ENCODE measurements at regions not wholly inside any gene's neighbourhood (a gene's known extent, or its start where the extent isn't known, plus 50 kb on each side); places are given as distances from the start of the nearest gene placed in this dataset.

DNA sequence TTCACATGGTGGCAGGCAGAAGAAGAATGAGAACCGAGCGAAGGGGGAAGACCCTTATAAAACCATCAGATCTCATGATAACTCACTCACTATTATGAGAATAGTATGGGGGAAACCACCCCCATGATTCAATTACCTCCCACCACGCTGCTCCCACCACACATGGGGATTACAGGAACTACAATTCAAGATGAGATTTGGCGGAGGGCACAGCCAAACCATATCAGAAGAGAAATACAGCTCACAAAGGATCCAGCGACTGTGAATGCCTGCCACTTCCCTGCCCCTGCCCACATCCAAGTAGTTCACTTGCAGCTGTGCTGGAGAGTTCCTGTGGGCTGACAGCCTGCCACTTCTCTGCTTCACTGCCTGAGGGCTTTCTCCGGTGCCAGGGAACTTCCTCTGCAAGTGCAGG is 148.7 kb downstream of the C7orf25 start:
- TF ChIP-seq, protein P1, sequence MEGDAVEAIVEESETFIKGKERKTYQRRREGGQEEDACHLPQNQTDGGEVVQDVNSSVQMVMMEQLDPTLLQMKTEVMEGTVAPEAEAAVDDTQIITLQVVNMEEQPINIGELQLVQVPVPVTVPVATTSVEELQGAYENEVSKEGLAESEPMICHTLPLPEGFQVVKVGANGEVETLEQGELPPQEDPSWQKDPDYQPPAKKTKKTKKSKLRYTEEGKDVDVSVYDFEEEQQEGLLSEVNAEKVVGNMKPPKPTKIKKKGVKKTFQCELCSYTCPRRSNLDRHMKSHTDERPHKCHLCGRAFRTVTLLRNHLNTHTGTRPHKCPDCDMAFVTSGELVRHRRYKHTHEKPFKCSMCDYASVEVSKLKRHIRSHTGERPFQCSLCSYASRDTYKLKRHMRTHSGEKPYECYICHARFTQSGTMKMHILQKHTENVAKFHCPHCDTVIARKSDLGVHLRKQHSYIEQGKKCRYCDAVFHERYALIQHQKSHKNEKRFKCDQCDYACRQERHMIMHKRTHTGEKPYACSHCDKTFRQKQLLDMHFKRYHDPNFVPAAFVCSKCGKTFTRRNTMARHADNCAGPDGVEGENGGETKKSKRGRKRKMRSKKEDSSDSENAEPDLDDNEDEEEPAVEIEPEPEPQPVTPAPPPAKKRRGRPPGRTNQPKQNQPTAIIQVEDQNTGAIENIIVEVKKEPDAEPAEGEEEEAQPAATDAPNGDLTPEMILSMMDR (IDR thresholded peaks at IDR 0.05; ENCODE audit: insufficient read depth, low read depth, low read length), result no peak
- Histone ChIP-seq H3K36me3 (ENCODE audit: control insufficient read depth, insufficient read depth, low read length) (no peaks in the 10 kb centered on the region), H3K27me3 (ENCODE audit: control insufficient read depth, insufficient read depth, low read length) (peaks cover 3% of the 10 kb centered on the region; the same call in 1 of the 2 replicates), H3K4me3 (ENCODE audit: low read depth, low read length) (no peak overlapping the region)
- POLR2A ChIA-PET, result no interaction called here
- CTCF ChIA-PET, result no interaction called here
- DNase-seq (ENCODE audit: low read depth), result no peak

DNA sequence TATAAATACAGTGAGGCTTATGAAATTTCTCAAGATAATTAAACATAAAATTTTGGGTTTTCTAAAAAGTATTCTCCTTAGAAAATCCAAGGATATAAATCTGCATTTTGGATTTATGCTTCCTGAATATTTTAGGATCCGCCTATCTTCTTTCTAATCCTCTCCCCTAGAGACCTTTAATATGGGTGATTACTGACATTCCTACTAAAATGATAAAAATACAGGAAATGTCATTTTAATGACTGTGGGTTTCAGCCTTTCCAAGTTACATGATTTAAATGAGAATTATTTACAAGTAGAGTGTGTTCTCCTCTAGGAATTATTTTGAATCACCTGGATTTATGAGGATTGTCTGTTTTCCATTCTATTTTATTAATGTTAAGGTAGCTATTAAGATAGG is 150.4 kb downstream of the C7orf25 start:
- POLR2A ChIA-PET, result no interaction called here
- Histone ChIP-seq H3K36me3 (ENCODE audit: control insufficient read depth, insufficient read depth, low read length) (no peaks in the 10 kb centered on the region), H3K4me3 (ENCODE audit: low read depth, low read length) (no peak overlapping the region), H3K27me3 (ENCODE audit: control insufficient read depth, insufficient read depth, low read length) (0 out of 2 replicates have a peak, but pooled peaks cover 1% of the 10 kb centered on the region)
- TF ChIP-seq, protein P1 (IDR thresholded peaks at IDR 0.05; ENCODE audit: insufficient read depth, low read depth, low read length), result no peak
- no peak for DNase-seq (ENCODE audit: low read depth)
- CTCF ChIA-PET, result no interaction called here

DNA sequence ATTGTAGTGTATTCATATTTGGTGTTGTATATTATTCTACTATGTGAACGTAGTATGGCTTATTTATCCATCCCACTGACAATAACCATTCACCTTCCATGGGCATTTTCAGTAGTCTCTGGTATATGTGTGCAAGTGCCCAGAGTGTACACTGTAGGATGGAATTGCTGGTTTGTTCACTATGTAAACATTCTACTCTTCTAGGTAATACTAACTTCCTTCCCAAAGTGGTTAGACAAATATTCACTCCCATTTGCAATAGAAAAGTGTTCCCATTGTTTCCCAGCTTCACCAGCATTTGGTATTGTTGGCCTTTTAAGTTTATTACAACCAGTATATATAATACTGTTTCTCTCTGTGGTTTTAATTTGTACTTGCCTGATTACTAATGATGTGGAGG is 153.7 kb downstream of the C7orf25 start:
- TF ChIP-seq, protein P1 (IDR thresholded peaks at IDR 0.05; ENCODE audit: insufficient read depth, low read depth, low read length), result no peak
- POLR2A ChIA-PET, result no interaction called here

DNA sequence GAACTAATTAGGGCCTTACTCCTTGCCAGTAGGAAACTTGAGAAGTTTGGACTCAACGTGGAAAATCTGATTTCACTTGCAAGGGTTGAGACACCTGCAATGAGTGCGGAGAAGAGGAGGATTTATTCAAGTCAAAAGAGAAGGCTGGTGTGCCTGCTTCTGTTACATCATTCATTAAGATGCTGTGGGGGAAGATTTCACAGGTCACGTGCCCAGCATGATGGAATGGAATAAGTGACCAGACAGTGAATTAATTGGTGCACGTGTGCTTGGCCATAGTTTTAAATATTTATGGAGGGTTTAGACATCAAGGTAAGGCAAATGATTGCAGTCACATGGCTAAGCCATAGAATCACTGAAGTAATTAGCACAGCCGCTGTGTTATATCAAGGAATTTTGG is 155.0 kb downstream of the C7orf25 start:
- Histone ChIP-seq H3K27me3 (ENCODE audit: control insufficient read depth, insufficient read depth, low read length) (0 out of 2 replicates have a peak, but pooled peaks cover 1% of the 10 kb centered on the region), H3K36me3 (ENCODE audit: control insufficient read depth, insufficient read depth, low read length) (no peaks in the 10 kb centered on the region), H3K4me3 (ENCODE audit: low read depth, low read length) (no peak overlapping the region)
- POLR2A ChIA-PET, result no interaction called here
- CTCF ChIA-PET, result no interaction called here
- TF ChIP-seq, protein P1 (IDR thresholded peaks at IDR 0.05; ENCODE audit: insufficient read depth, low read depth, low read length), result no peak
- no peak for DNase-seq (ENCODE audit: low read depth)

More for the DNA sequence above, 153.7 kb downstream of the C7orf25 start:
- Histone ChIP-seq H3K36me3 (ENCODE audit: control insufficient read depth, insufficient read depth, low read length) (no peaks in the 10 kb centered on the region), H3K4me3 (ENCODE audit: low read depth, low read length) (no peak overlapping the region), H3K27me3 (ENCODE audit: control insufficient read depth, insufficient read depth, low read length) (0 out of 2 replicates have a peak, but pooled peaks cover 1% of the 10 kb centered on the region)
- CTCF ChIA-PET, result interaction anchor here (0.6 to 2.0 kb wide), 2 partner anchors 13 to 464 kb away, joined by 3 to 10 read pairs; no protein-coding TSS in a partner anchor
- DNase-seq (ENCODE audit: low read depth), result no peak

DNA sequence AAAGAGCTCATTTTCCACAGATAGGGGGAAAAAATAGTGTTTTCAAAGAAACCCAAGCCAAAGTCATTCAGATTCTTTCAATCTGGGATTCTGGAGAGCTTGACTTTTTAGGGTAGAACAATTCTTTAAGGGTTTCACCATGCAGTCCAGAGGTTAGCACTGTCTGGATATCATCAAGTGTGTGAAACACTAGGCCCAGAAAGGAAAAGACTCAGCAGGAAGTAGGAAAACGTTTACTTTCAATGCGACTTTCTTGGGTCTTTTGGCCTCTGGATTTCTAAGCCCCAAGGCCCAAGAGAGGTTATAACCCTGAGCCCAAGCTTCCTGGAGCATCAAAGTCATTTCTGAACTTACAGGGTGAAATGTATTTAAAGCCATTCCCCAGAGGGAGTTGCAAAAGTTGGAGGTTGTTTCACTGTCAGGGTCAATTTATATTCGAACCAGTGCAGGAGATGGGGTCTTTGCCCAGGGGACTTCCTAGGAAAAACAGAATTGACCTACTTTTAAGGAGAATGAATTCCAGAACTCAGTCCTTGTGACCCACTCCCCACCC is 158.0 kb downstream of the C7orf25 start:
- no peak overlapping the region for H3K4me3 ChIP-seq (ENCODE audit: low read depth, low read length)
- DNase-seq (ENCODE audit: low read depth), result no peak
- ChIA-PET CTCF (interaction anchor here (1.1 to 1.5 kb wide), 3 partner anchors 9 to 17 kb away, joined by 3 to 5 read pairs (median 4); no protein-coding TSS in a partner anchor), POLR2A (no interaction called here)
- no peaks in the 10 kb centered on the region for H3K36me3 ChIP-seq (ENCODE audit: control insufficient read depth, insufficient read depth, low read length)
- 0 out of 2 replicates have a peak, but pooled peaks cover 1% of the 10 kb centered on the region for H3K27me3 ChIP-seq (ENCODE audit: control insufficient read depth, insufficient read depth, low read length)
- TF ChIP-seq, protein P1 (IDR thresholded peaks at IDR 0.05; ENCODE audit: insufficient read depth, low read depth, low read length), result no peak

All from BJ (cell line).